GF-D8 (cell line): ENCODE measurements at regions not wholly inside any gene's neighbourhood (a gene's known extent, or its start where the extent isn't known, plus 50 kb on each side); places are given as distances from the start of the nearest gene placed in this dataset.
"Not testable (repeated sequence)": the region's sequence is repeated elsewhere in the genome, so short reads cannot be mapped to it uniquely, and the experiment has no call there.

Experiments used
- DNase-seq: peaks from one replicate; lab custom pipeline; 2025; lab: John Stamatoyannopoulos, UW

DNA sequence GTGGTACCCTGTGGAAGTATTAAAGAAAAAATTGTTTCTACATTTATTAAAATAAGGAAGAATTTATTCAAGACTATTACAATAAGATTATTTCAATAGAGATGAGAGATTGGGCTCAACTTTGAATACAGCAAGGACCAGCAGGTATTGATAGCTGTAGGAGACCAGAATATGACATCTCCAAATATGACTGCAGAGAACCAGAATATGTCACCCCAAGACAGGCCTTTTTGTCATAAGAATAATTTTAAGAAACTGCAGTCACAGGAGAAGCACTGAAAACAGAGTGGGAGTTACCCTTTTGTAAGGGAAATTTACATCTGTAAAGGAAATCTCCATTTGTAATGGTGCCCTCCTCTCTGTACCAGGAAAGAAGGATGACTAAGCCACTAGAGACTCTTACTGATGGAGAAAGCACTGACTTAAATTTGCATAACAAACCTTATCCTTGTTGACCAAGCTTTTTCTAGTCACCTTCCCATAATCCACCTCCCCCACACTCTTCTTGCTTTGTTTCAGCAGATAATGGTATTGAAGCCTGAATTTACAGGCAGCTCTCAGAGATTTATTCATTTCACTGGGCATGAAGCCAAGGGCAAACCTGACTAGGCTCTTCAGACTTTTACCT is 145.1 kb upstream of the RMP24 start:
- DNase-seq = no peak

DNA sequence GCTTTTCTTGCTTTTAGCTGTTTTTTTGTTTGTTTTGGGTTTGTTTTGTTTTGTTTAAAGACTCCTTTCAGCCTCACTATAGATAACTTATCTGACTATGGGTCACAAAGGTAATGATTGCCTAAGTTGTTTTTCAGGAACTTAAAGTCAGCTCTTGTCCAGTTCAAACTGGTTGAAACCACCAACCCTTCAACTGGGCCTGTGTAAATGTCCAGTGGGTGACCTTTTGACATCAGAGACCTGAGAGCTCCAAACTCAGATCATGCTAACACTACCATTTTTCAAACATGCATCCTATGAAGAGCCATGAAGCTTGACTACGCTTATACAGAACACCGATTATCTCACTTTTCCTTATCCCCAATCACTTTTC is 144.6 kb upstream of the RMP24 start:
- no peak for DNase-seq

DNA sequence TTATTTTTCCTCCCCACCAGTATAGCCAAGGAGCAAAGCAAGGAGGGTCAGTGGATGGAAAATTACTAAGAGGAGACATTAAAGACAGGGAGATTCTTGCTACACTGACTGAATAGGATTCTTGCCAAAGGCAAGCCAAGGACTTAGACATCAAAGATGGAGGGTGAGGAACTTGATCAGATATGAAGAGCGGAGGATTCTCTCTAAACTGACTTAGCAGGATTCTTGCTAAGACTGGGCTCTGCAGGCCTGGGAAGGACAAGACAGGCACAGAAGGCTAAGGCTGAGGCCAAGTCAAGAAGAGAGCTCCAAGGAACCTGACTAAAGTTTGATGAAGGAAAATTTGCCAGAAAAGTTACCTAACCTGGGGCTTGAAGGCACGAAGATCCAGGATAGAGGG is 143.9 kb upstream of the RMP24 start:
- DNase-seq = no peak

DNA sequence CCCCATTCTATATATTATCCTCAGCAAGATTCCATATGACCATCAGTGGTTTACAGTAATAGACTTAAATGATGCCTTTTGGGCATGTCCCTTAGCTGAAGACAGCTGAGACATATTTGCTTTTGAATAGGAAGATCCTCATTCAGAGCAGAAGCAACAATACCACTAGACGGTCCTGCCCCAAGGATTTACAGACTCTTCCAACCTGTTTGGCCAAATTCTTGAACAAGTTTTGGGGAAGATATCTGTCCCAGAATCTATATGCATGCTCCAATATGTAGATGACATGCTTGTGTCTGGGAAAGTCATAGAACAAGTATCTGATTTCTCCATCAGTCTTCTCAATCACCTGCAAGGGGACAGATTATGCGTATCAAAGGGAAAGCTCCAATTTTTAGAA is 137.1 kb upstream of the RMP24 start:
- DNase-seq = no peak

DNA sequence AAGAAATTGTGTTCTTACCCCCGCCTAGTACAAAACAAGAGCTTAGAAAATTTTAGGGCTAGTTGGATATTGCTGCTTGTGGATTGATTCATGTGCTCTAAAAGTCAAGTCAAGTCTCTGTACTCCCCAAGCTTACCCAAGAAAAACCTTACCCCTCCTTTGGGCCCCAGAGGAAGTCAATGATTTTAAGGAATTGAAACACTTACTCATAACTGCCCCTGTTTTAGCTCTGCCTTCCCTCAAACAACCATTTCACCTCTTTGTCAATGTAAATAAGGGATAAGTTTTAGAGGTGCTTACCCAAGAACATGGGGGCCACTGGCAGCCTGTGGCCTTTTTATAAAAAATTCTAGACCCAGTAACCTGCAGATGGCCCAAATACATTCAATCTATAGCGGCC is 136.6 kb upstream of the RMP24 start:
- DNase-seq = no peak

DNA sequence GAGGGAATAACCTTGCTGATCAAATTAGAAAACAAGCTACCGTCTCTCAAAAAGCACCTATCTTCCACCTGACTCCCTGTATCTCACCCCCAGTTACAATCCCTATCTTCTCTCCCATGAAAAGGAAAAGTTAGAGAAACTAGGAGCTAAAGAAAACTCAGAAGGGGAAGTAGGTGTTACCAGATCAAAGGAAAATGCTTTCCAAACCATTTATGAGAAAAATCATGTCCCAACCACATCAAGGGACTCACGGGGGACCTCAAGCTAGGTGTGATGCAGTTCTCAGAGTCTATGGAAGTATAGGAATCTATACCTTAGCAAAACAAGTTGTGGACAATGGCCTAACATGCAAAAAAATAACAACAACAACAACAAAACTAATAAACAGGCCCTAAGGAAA is 135.5 kb upstream of the RMP24 start:
- no peak for DNase-seq

DNA sequence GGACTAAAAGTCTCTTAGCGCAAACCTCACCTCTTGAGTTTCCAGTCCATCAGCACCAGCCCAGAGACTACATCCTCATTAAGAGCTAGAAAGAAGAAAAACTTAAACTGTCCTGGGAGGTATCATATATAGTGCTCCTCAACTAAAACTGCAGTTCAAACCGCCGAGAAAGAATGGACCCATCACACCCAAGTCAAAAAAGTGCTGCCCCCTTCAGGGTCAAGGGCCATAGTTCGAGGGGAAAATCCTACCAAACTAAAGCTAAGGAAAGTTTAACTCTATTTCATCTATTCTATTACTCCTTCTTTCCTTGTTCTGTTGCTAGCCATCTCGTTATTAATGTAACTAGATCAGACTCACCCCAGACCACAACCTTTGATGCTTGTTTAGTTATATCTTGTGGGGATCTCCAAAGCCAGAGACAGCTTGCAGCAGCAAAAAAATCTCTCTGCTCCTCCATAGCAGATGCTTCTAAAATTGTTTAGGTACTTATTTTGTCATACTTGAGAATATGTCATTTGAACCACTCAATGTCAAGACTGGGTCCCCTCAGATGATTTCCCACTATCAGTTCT is 134.5 kb upstream of the RMP24 start:
- no peak for DNase-seq

DNA sequence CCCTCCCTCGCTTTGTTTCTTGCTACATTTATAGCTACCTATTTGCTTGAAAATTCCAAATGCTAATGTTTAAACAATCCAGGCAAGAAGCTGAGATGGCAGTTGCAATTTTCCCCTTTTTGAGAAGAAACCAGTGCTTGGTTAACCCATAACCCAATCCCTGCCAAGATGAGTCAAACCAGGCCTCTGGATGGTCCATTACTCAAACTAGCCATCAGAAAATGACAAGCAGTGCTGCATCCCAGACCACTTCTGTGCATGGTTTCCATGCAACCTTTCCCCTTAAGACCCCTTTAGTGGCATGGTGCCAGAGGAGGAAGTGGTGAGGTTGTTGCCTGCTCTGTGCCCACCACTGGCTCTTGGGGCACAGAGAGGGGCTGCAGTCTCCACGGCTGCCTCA is 131.2 kb upstream of the RMP24 start:
- DNase-seq = no peak

DNA sequence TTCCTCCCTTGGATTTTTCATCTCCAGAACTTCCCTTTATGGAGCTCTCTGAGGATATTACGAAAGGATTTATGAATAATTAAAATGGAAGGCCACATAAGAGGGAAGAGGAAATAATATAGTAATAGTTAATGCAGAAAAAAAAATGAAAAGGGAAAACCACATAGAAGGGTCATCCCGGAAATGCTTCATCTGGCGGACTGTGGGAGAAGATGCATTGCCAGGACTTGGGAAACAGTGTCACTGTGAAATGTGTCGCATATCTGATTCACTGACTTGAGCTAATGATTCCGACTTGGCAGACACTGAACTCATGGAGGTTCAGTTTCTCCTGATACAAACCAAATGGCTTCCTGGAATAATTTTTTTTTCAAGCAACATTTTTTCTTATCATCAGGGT is 129.9 kb upstream of the RMP24 start:
- DNase-seq = no peak

DNA sequence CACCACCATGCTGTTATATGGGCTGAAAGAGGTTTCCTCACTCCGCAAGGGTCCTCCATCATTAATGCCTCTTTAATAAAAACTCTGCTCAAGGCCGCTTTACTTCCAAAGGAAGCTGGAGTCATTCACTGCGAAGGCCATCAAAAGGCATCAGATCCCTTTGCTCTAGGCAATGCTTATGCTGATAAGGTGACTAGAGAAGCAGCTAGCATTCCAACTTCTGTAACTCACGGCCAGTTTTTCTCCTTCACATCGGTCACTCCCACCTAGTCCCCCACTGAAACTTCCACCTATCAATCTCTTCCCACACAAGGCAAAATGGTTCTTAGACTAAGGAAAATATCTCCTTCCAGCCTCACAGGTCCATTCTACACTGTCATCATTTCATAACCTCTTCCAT is 124.2 kb upstream of the RMP24 start:
- not testable (repeated sequence) for DNase-seq

DNA sequence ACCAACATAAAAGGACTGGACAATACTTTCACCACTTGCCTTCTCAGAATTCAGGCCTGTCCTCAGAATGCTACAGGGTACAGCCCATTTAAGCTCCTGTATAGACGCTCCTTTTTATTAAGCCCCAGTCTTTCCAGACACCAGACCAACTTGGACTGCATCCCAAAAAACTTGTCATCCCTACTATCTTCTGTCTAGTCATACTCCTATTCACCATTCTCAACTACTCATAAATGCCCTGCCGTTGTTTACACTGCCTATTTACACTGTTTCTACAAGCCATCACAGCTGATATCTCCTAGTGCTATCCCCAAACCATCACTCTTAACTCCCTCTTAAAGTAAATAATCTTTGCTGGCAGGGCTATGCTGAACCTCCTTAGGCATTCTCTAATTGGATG is 123.2 kb upstream of the RMP24 start:
- not testable (repeated sequence) for DNase-seq

DNA sequence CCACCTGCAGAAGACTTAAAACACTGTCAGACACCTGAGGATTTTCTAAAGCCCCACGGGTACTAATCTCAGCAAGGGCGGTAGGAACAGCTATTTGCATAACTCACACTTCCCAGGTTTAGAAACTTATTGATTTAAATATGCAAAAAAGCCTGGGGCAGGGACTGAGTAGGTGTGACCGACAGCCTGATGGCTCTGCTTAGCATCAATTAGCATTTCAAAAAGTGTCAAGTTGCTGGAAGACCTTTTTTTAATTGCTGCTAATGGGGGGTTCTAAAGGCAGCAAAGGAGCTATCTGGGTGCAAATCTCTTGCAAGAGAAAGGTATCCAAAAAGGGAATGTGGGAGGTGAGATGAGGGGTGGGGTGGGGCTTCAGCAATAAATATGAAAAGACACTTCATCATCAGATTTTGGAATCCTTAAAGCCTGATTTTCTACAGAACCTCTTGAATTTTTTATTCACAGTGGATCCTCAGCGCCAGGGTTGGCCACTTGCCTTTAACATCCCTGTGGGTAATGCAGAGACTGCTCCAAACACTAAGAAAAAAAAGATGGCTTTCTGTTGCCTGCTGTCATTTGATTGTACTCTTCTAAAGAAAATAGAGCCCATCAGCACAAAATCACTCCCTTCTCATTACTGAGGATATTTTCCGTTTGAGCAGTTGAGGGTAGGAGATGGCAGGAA is 121.1 kb upstream of the RMP24 start:
- DNase-seq = no peak

DNA sequence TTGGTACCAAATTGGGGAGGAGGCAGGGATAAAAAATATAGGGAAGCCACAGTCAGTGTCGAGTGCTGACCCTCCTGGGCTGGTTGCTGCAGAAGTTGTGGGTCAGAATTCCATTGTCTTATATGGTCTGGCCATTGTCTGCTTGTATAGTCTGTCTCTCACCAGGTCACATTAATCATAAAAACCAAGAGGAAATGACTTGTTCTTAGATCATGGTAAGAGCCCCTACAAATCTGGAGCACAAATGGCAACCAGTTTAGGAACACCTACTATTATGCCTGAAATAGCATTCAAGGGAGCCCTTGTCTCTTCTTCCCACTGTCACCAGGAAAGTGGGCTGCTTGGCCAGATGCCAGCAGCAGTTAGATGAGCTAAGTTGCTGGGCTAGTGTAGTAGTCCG is 119.7 kb upstream of the RMP24 start:
- DNase-seq = no peak

DNA sequence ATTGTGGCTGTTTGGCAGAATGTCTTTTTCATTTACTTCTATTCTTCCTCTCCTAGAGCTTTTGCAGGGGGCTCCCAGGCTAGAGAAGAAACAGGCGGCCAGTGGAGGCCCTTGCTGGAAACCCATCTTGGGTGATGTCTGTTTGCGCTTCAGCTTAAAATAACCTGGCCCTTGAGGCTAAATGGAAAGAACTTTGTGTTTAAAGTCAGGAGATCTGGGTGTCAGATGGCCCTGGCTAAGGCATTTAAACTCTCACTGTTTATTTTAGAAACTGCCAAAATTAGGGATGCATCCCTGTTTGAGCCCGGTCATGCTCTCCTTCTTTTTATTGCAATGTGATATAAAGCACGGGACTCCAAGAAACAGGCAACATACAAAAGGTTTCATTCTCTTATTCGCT is 118.4 kb upstream of the RMP24 start:
- DNase-seq = no peak

DNA sequence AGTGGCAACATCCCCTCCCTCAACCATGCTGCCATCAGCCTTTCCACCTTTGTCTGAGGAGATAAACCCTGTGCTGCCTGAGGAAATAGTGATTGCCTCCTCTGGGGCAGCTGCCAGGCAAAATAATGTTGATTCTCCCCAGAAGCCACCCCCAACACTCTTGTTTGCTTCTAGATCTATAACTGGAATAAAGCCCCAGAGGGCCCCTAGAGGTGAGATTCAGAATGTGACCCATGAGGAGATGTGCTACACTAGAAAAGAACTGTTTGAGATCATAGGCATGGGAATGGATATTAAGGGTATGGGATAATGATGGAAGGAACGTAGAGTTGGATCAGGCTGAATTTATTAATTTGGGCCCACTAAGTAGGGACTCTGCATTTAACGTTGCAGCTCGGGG is 116.3 kb upstream of the RMP24 start:
- no peak for DNase-seq

DNA sequence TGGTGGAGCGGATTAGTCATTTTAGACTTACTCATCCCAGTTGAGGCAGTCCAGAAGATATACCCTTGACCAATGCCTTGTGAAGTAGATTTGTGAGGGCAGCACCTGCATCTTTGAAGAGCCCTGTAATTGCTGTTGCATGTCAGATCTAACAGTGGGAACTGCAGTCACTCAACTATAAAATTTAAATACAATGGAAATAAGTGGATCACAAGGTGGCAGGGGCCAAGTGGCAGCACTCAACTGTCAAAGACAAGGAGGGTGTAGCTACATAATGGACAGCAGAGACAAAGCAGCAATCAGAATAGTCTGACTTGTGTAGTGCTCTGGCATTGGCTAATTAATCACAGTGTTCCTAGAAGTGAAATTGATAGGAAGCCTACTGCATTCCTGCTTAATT is 115.8 kb upstream of the RMP24 start:
- DNase-seq = not testable (repeated sequence)

DNA sequence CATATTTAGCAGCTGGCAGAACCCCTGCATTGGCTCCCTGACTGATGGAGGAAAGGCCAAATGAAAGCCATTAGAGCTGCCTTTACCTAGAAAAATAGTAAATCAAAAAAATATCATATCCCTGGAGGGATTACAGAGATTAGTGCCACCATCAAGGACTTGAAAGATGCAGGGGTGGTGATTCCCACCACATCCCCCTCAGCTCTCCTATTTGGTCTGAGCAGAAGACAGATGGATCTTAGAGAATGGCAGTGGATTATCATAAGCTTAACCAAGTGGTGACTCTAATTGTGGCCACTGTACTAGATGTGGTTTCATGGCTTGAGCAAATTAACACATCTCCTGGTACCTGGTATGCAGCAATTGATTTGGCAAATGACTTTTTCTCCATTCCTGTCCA is 114.9 kb upstream of the RMP24 start:
- not testable (repeated sequence) for DNase-seq

DNA sequence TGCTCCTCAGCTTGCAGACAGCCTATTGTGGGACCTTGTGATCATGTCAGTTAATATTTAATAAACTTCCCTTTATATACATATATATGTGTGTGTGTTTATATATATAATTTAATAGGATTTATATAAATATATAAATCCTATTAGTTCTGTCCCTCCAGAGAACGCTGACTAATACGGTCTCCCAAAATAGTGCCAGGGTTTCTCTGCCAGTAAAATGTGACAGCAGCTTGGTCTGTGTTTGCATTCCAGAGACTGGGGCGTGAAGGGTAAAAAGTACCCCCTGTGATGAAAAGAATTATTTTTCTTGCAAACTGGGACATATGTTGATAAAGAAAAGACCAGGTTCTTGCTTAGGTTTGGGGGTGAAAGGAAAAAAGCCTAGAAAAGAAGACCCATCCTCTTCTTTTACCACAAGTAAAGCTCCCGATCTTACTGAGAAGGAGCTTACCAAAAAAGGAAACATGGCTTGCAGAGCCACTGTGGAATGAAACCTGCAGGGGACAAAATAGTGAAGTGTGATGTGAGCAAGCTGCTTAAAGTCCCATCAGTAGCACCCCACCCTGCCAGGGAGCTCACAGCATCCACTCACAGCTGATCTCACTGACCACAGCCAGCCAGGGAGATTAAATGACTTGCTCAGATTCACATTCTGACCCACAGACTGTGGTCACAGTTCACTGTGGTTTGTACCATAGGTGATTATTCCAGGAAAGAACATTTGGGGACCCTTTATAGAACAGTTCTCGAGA is 110.9 kb upstream of the RMP24 start:
- DNase-seq = no peak

DNA sequence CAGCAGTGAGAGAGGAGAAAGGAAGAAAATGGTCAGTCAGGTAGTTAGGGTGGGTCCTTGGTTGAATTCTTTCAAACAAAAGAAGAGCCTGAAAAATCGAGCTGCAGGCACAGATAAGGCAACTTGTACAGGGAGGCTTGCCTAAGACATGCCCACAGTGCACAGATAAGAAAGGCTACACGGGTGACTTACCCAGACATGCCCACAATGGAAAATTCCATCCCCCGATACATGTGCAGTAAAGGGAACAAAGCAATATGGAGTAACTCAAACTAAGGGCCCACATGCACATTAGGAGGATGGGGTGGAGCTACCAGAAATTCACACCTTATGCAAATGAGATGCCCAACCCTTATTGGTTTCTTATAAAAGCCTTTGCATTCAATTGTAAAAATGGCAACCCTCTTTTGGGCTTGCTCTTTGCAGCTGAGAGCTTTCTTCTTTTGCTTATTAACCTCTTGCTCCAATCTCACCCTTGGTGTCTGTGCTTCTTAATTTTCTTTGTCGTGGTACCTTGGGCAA is 110.3 kb upstream of the RMP24 start:
- DNase-seq = no peak

DNA sequence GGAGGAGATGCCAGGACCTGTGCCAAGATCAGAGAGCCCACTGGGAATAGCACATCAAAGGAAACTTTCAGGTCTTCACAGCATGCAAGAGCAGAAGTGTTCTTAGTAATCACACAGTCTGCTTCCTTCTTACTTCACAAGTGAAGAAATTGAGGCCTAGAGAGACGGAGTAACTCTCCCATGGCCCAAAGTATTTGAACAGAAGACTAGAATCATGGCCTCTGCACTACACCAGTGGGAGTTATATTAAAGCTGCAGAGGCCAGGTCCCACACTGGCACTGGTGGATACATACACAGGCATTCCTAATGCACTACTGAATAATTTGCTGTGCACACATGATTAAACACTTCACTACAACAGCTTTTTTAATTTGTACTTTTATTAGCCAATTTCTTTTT is 107.6 kb upstream of the RMP24 start:
- DNase-seq = no peak

DNA sequence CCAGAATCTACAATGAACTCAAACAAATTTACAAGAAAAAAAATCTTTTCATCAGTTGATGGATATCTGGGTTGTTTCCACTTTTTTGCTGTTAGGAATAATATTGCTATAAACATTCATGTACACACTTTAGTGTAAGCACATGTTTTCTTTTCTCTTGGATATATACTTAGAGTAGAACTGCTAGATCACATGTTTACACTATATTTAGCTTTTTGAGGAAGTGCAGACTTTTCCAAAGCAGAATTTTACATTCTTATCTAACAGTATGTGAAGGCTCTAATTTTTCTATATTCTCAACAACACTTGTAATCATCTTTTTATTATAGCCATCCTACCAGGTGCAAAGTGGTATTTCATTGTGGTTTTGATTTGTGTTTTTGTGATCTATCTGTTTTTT is 103.6 kb upstream of the RMP24 start:
- DNase-seq = no peak

DNA sequence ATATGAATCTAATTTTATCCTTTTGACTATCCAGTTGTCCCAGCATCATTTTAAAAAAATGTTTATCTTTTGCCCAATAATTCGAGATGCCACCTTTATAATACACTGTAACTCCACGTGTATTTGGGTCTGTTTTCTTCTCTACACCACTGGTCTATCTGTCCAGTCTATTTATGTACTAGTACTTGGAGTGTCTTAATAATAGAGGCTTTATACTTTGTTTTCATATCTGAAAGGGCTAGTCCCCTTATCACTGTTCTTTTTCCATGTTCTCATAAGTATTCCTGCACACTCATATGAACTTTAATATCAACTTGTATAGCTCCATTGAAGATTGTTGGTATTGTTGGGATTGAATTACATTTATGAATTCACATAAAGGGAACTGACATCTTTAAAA is 101.1 kb upstream of the RMP24 start:
- no peak for DNase-seq

DNA sequence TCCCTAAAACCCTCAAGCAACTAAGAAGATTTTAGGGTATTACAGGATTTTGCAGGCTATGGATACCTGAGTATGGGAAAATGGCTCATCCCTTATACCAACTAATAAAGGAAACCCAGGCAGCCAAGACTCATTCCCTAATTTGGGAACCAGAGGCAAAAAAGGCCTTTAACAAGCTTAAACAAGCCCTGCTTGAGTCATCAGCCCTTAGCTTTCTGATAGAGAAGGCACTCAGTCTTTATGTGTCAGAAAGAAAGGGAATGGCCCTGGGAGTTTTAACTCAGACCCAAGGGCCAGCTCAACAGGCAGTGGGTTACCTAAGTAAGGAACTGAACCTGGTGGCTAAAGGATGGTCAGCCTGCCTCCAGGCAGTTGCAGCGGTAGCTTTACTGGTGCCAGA is 96.9 kb upstream of the RMP24 start:
- DNase-seq = no peak
